Testis (tissue), 2 donors: ENCODE measurements at regions not wholly inside any gene's neighbourhood (a gene's known extent, or its start where the extent isn't known, plus 50 kb on each side); places are given as distances from the start of the nearest gene placed in this dataset.

ENCODE experiments used
- POLR2A ChIP-seq: fragments of 450-650 bp; IDR thresholded peaks from one replicate; pipeline ENCODE4 v1.6.1; 2017; ENCODE audit warnings: antibody characterized with exemption, mild to moderate bottlenecking, moderate library complexity
- TF ChIP-seq, protein P1 (sequence below), 3 experiments: fragments of 450-650 bp in 2 of 3; fragments of 200-600 bp in 1 of 3; sonication (generic) in 1 of 3; IDR thresholded peaks; one replicate each; pipeline ENCODE4 v1.5.1; 2016 to 2019; ENCODE audit warnings: antibody characterized with exemption in 3 of 3, mild to moderate bottlenecking in 2 of 3, moderate library complexity in 1 of 3

DNA sequence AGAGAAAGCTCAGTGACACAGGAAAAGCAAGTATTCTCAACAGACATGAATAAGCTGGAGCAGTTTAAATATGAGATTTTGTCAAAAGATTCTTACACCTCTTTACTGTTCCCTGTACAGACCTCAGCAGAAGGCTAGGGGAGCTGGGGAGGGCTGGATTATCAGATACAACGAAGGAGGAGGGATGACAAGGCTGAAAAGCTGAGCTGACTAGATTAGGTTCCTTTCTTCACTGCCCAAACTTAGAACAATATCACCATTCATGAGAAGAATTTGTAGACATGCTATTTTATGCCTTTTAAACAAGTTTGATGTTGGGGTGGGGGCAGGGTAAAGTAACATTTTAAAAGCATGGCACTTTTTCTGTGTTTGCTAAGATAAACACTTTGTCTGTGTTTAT, 611.1 kb downstream of the AACS start:
- TF ChIP-seq, protein P1, sequence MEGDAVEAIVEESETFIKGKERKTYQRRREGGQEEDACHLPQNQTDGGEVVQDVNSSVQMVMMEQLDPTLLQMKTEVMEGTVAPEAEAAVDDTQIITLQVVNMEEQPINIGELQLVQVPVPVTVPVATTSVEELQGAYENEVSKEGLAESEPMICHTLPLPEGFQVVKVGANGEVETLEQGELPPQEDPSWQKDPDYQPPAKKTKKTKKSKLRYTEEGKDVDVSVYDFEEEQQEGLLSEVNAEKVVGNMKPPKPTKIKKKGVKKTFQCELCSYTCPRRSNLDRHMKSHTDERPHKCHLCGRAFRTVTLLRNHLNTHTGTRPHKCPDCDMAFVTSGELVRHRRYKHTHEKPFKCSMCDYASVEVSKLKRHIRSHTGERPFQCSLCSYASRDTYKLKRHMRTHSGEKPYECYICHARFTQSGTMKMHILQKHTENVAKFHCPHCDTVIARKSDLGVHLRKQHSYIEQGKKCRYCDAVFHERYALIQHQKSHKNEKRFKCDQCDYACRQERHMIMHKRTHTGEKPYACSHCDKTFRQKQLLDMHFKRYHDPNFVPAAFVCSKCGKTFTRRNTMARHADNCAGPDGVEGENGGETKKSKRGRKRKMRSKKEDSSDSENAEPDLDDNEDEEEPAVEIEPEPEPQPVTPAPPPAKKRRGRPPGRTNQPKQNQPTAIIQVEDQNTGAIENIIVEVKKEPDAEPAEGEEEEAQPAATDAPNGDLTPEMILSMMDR (IDR thresholded peaks at IDR 0.05) = no peak
- no peak for TF ChIP-seq POLR2A
